ENCODE measurements at regions not wholly inside any gene's neighbourhood (a gene's known extent, or its start where the extent isn't known, plus 50 kb on each side); places are given as distances from the start of the nearest gene placed in this dataset.

GRCh38 chr2:156098506-156098905 lies 234.0 kb downstream of the NR4A2 start:
- Histone ChIP-seq H3K9me3 (ENCODE audit: insufficient read depth in 2 of 2, low read depth in 1 of 2, low read length in 1 of 2) (no peaks in the 10 kb centered on the region; a peak in 2 of 4 replicates), H3K9ac (replicated peaks in 1 of 4; ENCODE audit: extremely low read depth in 1 of 4, low read depth in 3 of 4, low read length in 3 of 4) (no peak overlapping the region), H3K27me3 (replicated peaks in 1 of 4; ENCODE audit: control insufficient read depth in 3 of 4, extremely low read depth in 1 of 4, insufficient read depth in 3 of 4, low read length in 3 of 4) (no peaks in the 10 kb centered on the region), H3K79me2 (ENCODE audit: control insufficient read depth in 1 of 2, insufficient read depth in 2 of 2, low read length in 2 of 2) (no peaks in the 10 kb centered on the region), H3K23me2 (ENCODE audit: low read depth, low read length) (no peaks in the 10 kb centered on the region; the same call in 1 of the 2 replicates), H3K56ac (replicated peaks; ENCODE audit: insufficient read length, low read depth, low read length) (no peak overlapping the region), H3K18ac (ENCODE audit: extremely low read depth, low read length) (no peak overlapping the region), H2AFZ (ENCODE audit: low read length) (no peak overlapping the region), H4K20me1 (replicated peaks in 1 of 2; ENCODE audit: control insufficient read depth in 1 of 2, insufficient read depth in 2 of 2, low read length in 2 of 2) (no peaks in the 10 kb centered on the region), H2BK5ac (ENCODE audit: low read depth, low read length) (no peak overlapping the region), H4K8ac (ENCODE audit: extremely low read depth, insufficient read depth, low read length) (no peak overlapping the region), H3K4me3 (ENCODE audit: extremely low read depth in 1 of 4, insufficient read depth in 2 of 4, low read depth in 3 of 4, low read length in 4 of 4) (no peak overlapping the region), H2BK15ac (ENCODE audit: low read length) (no peak overlapping the region), H2BK12ac (ENCODE audit: low read depth, low read length) (no peak overlapping the region), H2BK120ac (replicated peaks; ENCODE audit: low read depth, low read length) (no peak overlapping the region), H3K14ac (ENCODE audit: insufficient read length) (no peak overlapping the region), H3K4me2 (ENCODE audit: insufficient read depth in 1 of 2, low read depth in 2 of 2, low read length in 2 of 2) (no peak overlapping the region), H3K4ac (replicated peaks; ENCODE audit: insufficient read length, low read depth, low read length) (no peak overlapping the region), H4K5ac (ENCODE audit: insufficient read length, low read depth, low read length) (no peak overlapping the region), H3K27ac (ENCODE audit: low read depth, low read length) (no peak overlapping the region; the same call in 1 of the 2 replicates), H4K91ac (replicated peaks; ENCODE audit: insufficient read length, low read length) (no peak overlapping the region), H2AK5ac (ENCODE audit: low read depth, low read length) (no peak overlapping the region), H3K79me1 (ENCODE audit: low read depth, low read length) (no peaks in the 10 kb centered on the region), H3K36me3 (ENCODE audit: control insufficient read depth in 2 of 4, insufficient read depth in 4 of 4, low read length in 3 of 4) (no peaks in the 10 kb centered on the region), H2BK20ac (ENCODE audit: low read length) (no peak overlapping the region), H3K4me1 (replicated peaks in 1 of 4; ENCODE audit: control insufficient read depth in 3 of 4, insufficient read depth in 4 of 4, low read length in 3 of 4) (peaks cover 0 to 5% (median 0%) of the 10 kb centered on the region in 4 experiments; a peak in 2 of 7 replicates), H3K23ac (ENCODE audit: insufficient read length) (no peak overlapping the region)
- POLR2A ChIA-PET (ENCODE audit: partially characterized antibody): no interaction called here
- 62% methylated on average over 2 of the region's 2 CpGs; no CpG with 5 or more reads in 1 of the 2 experiments for WGBS, 2 experiments (ENCODE audit: extremely low coverage in 1 of 2, insufficient coverage in 1 of 2, insufficient read length in 1 of 2, insufficient replicate concordance in 2 of 2, low coverage in 1 of 2, low lambda C conversion rate in 2 of 2, missing lambda C conversion rate in 1 of 2)
- FAIRE-seq (no peak), DNase-seq (ENCODE audit: low read depth in 1 of 2, low spot score in 2 of 2) (no peak)
- TF ChIP-seq BACH1 (IDR thresholded peaks at IDR 0.05; ENCODE audit: low read length) (no peak), CTBP2 (IDR thresholded peaks at IDR 0.05; ENCODE audit: borderline replicate concordance, insufficient read depth, insufficient read length, low read length) (no peak), FOSL1 (IDR thresholded peaks at IDR 0.05; ENCODE audit: insufficient read depth, low read depth, low read length) (no peak), SUZ12 (IDR thresholded peaks at IDR 0.05; ENCODE audit: low read length) (no peak), POU5F1 (IDR thresholded peaks at IDR 0.05; ENCODE audit: low read depth, low read length) (no peak)
- CTCF ChIA-PET (ENCODE audit: partially characterized antibody): interaction anchor here (1.1 to 1.7 kb wide), 2 partner anchors 13 to 169 kb away, joined by 3 to 6 read pairs; no protein-coding TSS in a partner anchor

Measured in H1 (cell line).